OCI-M1 (cell line): ENCODE measurements at regions not wholly inside any gene's neighbourhood (a gene's known extent, or its start where the extent isn't known, plus 50 kb on each side); places are given as distances from the start of the nearest gene placed in this dataset.
"Not testable (repeated sequence)": the region's sequence is repeated elsewhere in the genome, so short reads cannot be mapped to it uniquely, and the experiment has no call there.

Experiments
- DNase-seq: peaks from one replicate; lab custom pipeline; 2025; lab: John Stamatoyannopoulos, UW

- DNase-seq = peak; percentile 58
Measured at GRCh38 chr5:154620411-154620810, 134.8 kb upstream of the LARP1 start.

GRCh38 chr5:154618696-154619095 lies 136.5 kb upstream of the LARP1 start:
- no peak for DNase-seq

- no peak for DNase-seq
Measured at GRCh38 chr5:154614595-154614994, 136.6 kb upstream of the HAND1 start.

DNA sequence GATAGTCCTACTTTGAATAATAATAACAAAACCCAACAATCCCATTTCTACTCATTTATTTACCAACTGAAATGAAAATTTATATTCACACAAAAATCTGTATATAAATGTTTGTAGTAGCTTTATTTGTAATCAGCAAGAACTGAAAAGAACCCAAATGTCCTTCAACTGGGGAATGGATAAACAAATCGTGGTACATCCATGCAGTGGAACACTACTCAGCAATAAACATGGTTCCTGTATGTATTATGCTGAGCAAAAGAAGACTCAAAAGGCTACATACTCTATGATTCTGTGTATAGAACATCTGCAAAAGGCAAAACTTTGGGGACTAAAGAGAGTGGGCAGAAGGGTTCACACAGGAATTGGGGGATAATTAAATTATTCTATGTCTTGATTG lies 136.1 kb upstream of the HAND1 start:
- DNase-seq = no peak

- DNase-seq = no peak
Measured at GRCh38 chr5:154612666-154613065, 134.6 kb upstream of the HAND1 start.

DNA sequence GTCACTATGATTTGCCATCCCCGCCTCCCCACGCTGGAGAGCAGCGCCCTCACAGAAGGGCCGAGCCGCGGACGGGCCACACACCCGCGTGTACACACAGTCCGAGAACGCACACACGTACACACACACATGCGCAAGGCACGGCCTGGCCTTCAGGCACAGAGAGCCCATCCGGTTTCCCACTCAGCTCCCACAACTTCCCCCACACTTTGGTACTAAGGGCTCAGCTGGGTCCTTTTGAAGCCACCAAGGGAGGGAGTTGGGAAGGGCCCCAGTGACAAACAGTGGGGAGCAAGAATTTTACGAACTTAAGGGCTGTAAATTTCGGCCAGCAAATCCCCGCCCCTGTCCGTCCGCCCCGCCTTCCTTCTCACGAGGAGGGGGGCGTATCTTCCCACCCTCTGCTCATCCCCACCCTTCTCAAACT lies 133.3 kb upstream of the HAND1 start:
- DNase-seq = no peak

DNA sequence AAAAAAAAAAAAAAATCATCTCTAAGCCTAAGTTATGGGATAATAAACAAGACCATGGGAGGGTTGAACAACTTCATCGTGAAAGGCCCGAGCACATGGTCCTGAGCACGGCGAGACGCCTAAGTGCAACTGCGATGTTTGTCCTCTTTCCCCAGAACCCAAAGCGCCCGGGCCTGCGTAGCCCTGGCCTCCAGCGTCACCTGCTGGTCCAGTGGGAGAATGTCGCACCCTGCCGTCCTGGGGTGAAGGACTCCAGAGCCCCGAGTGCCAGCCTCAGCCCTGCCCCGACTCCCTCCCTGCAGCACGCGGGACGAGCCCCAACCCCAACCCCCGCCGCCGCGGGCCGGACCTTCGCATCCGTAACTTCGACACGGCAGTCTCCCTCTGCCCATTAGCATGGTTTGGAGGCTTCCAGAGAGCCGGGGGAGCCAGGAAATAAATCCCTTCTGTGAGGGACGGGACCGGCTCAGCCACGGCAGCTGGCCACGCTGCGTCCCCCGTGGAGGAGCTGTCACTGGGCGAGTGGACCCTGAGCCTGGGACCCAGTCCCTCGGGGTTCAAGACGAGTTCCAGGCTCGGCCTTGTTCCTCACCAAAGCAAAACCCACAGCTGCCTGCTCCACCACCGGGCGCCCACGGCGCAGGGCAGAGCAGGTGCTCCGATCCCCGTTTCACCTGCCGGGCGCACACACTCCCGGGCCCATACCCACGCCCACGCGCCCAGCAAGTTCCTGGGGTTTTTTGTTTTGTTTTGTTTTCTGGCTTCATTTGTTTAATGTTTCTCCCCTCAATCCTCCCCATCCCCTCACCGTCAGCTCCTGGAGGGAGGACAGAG lies 132.5 kb upstream of the HAND1 start:
- peak; percentile 85 for DNase-seq

GRCh38 chr5:154609251-154609650 lies 131.2 kb upstream of the HAND1 start:
- DNase-seq = no peak

DNA sequence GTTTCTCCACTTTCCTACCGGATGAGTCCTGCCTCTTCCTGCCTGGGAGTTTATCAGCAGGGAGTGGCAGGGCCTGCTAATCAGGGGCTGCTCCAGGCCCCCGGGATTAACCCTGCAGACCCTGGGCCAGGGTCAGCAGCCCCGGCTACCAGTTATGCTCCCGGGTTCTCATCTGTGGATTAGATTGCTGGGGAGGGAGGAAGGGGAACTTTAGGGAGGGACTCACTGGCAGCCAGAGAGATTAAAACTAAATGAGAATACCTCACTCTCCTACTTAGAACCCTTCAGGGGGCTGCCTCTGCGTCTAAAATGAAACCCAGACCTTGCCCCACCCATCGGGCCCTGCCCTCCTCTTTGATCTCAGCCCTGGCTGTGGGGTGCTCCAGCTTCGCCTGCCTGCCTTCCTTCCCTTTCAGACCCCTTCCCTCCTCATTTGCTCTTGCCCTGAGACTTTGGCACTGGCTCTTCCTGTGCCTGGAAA lies 130.5 kb upstream of the HAND1 start:
- DNase-seq = no peak

DNA sequence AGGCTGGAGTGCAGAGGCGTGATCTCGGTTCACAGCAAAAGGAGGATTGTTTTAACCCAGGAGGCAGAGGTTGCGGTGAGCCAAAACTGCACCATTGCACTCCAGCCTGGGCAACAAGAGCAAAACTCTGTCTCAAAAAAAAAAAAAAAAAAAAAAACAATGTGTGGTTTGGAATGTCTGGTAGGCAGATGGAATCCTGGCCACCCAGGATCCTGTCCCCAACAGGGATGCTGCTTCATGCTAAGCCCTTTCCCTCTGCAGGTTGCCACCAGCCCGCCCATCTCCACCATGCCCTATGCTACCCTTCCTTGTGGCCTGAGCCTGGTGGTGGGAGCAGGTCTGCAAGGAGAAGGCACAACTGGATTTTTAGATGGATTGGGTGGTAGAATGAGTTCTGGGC lies 129.7 kb upstream of the HAND1 start:
- no peak for DNase-seq

DNA sequence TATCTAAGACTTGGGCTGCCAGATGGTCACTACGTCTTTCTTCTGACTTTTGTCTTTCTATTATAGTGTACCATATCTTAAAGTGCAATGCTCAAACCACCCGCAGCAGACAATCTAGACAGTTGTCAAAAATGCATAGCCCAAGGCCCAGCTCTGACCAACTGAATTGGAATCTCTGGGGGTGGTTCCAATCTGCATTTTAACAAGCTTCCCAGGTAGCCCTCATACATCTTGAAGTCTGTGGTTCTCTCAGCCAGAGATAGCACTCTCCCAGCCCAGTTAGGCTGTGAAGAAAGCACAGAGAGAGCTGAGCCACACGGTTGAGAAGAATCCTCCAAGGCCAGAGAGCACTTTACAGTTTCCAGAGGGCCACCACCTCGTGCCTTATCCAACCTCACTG lies 128.2 kb upstream of the HAND1 start:
- no peak for DNase-seq

DNA sequence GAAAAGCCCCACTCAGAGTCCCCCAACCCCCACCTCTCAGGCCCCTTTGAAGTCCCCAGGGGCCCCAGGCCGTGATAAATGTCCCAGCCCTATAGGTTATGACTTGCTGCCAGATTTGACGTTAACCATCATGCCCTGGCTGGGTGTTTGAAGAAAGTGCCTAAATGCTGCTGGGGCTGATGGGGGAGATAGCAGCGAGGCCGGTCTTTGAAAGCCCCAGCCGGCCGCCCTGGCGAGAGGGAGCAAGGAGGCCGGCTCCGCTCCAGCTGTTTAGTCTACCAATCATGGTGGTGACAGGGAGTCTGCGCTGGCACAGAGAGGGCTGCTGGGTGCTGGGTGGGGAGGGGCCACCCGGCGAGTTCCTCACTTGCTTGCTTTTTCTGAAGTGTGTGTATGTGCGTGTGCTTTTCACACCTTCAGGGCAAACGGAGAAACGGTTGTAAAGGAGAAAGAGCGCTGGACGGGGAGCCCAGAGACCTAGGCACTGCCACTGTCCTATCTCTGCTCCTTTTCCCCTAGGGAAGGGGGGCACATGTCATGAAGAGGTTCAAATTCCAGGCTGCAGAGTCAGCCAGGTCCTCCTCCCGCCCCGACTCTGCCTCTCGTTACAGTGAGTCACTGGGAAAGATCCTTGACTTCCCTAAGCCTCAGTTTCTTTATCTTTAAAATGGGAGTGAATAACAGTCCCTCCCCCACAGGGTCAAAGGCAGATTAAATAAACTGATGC lies 126.1 kb upstream of the HAND1 start:
- peak; percentile 14 for DNase-seq

GRCh38 chr5:154603485-154603884 lies 125.5 kb upstream of the HAND1 start:
- DNase-seq = no peak

DNA sequence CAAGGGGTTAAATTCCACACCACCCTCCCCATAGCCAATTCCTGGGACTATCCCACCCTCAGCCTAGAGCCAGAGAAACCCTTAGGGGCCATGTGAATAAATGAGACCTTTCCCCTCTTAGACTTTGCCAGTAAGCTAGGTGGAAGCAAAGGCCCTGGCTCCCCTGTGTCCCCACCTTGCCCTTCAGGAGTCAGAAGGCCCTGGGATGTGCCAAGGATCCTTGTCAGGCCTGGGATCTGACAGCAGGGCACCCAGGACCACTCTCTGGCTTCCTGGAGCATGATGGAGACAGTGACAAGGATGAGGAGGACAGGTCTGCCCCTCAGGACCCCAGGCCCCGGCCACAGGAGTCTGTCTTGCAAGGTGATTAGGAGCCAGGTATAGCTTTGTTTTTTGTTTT lies 125.0 kb upstream of the HAND1 start:
- DNase-seq = no peak

DNA sequence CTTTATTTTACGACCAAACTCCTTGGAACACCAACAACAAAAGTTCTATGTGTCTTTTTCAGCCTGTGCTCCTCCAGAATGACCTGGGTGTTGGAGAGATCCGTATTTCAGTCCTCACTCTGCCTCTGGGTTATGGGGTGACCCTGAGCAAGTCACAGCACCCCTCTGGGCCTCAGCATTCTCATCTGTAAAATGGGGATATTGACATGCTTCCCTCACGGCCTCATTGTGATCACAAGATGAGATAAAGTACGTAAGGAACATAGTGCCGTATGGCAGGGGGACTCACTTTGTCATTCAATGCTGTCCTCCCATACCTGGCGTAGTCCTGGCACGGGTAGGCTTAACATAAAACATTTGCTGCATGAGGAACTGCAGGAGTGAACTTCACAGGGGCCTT lies 123.0 kb upstream of the HAND1 start:
- DNase-seq = no peak

DNA sequence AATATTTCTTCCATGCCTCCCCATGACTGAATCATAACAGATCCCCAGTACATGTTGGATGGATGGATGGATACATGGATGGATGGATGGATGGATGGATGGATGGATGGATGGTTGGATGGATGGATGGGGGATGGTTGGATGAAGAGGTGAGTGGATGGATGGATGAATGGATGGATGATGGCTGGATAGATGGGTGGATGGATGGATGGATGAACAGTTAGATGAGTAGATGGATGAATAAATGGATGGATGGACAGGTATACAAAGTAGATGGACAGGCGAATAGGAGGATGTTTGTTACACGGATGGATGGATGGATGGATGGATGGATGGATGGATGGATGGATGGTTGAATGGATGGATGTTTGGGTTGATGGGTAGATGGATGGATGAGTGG lies 120.0 kb upstream of the HAND1 start:
- no peak for DNase-seq

GRCh38 chr5:154596844-154597243 lies 118.8 kb upstream of the HAND1 start:
- DNase-seq = not testable (repeated sequence)

DNA sequence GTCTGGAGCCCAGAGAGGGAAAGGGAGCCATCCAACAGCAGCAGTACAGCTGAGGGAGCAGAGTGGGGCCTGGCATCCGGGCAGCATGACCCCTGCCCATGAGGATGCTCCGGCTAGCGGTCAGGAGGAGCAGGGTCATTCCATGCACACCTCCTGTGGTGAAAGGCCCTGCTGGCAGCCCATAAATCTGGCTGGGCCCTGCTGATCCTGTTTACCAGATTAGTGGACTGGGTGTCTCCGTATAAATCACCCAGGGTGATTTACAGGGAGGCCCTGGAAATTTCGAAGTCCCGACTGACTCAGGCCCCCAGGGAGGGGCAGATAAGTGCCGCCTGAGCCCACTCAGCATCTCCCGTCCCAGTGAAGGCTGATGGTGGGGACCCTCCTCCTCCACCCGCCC lies 117.6 kb upstream of the HAND1 start:
- no peak for DNase-seq

GRCh38 chr5:154593796-154594195 lies 115.8 kb upstream of the HAND1 start:
- DNase-seq = no peak

DNA sequence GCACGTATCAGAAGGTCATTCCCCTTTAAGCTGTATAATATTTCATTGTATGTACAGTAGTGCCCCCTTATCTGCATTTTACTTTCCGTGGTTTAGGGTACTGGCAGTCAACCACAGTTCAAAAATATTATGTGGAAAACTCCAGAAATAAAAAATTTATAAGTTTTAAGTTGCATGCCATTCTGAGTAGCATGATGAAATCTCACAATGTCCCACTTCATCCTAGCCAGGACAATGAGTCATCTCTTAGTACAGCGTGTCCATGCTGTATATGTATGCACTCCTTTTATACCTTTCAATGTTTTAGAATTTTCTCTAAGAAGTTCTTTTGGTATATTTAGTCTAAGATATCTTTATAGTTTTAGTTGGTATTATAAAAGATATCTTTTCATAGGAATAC lies 115.0 kb upstream of the HAND1 start:
- no peak for DNase-seq

GRCh38 chr5:154590093-154590724 lies 112.2 kb upstream of the HAND1 start:
- no peak for DNase-seq

GRCh38 chr5:154589511-154589910 lies 111.5 kb upstream of the HAND1 start:
- no peak for DNase-seq
